ENCODE measurements at regions not wholly inside any gene's neighbourhood (a gene's known extent, or its start where the extent isn't known, plus 50 kb on each side); places are given as distances from the start of the nearest gene placed in this dataset.

DNA sequence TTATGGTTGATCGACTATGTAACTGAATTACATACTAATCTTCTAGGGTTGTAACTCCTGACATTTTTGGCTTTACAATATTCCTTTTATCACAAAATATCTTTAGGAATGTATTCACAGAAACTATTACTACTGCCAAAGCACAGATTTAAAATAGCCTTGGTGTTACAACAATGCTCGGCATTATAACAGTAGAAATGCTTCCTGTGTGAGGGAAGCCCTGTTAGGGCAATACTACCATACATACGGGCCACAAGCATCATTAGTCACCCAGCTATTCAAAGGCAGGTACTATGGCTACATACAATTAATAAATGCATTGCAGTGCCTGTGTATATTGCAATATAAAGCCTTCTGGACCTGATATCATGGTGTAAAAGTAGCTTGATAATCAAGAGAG lies 517.8 kb downstream of the C12orf50 start:
- Mint-ChIP-seq H3K27ac (ENCODE audit: unreplicated experiment) (no peak overlapping the region), H3K27me3 (ENCODE audit: low read depth) (no peaks in the 10 kb centered on the region), H3K9me3 (ENCODE audit: low read depth) (no peaks in the 10 kb centered on the region), H3K36me3 (ENCODE audit: low read depth) (no peaks in the 10 kb centered on the region), H3K4me1 (ENCODE audit: low read depth) (peaks cover 7% of the 10 kb centered on the region), H3K4me3 (ENCODE audit: unreplicated experiment) (no peak overlapping the region)
- TF ChIP-seq, protein P1, sequence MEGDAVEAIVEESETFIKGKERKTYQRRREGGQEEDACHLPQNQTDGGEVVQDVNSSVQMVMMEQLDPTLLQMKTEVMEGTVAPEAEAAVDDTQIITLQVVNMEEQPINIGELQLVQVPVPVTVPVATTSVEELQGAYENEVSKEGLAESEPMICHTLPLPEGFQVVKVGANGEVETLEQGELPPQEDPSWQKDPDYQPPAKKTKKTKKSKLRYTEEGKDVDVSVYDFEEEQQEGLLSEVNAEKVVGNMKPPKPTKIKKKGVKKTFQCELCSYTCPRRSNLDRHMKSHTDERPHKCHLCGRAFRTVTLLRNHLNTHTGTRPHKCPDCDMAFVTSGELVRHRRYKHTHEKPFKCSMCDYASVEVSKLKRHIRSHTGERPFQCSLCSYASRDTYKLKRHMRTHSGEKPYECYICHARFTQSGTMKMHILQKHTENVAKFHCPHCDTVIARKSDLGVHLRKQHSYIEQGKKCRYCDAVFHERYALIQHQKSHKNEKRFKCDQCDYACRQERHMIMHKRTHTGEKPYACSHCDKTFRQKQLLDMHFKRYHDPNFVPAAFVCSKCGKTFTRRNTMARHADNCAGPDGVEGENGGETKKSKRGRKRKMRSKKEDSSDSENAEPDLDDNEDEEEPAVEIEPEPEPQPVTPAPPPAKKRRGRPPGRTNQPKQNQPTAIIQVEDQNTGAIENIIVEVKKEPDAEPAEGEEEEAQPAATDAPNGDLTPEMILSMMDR (IDR thresholded peaks at IDR 0.05) = no peak
- no peak for DNase-seq (ENCODE audit: low spot score)

DNA sequence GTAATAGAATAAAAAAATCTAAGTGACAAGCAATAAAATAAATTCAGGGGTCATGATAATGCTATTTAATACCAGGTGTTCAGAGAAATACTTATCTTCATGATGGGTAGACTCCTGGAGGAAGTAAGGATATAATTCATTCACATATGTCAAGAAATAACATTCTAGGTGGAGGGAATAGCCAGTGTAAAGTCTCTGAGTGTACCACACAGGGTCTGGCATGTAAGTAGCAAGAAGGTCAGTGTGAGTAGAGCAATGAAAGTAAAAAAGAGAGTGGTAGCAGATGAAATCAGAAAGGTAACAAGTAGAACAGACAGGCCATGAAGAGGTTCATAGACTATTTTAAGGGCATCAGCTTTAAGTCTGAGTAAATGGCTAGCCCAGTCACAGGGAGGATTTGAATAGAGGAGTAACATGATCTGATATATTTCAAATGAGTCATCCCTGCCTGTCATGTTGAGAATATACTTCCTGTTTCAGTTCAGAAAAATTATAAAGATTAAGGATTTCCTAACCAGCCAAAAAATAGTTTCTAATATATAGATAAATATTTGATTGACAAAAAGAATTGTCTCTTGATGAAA lies 519.9 kb downstream of the C12orf50 start:
- Mint-ChIP-seq H3K9me3 (ENCODE audit: low read depth) (no peaks in the 10 kb centered on the region), H3K4me3 (ENCODE audit: unreplicated experiment) (no peak overlapping the region), H3K27ac (ENCODE audit: unreplicated experiment) (peak overlapping the region; percentile 88), H3K36me3 (ENCODE audit: low read depth) (no peaks in the 10 kb centered on the region), H3K4me1 (ENCODE audit: low read depth) (peaks cover 7% of the 10 kb centered on the region), H3K27me3 (ENCODE audit: low read depth) (no peaks in the 10 kb centered on the region)
- TF ChIP-seq, protein P1 (IDR thresholded peaks at IDR 0.05) = no peak
- no peak for DNase-seq (ENCODE audit: low spot score)

DNA sequence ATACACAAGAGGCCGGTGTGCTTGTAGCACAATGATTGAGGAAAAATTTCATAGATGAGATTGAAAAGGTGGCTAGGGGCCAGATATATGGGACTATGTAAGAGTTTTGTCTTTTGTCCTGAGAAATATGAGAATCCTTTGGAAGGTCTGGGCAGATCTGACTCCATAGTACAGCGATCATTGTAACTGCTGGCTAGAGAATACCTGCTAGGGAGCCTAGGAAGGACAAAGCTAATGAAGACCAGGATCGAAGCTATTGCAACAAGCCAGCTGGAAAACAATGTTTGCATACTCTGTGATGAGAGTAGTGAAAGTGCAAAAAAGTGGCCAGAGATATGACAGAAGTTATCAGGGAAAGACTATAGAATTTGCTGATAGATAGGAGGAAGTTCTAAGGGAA lies 537.6 kb downstream of the C12orf50 start:
- no peak for DNase-seq (ENCODE audit: low spot score)
- Mint-ChIP-seq H3K9me3 (ENCODE audit: low read depth) (peaks cover 3% of the 10 kb centered on the region), H3K36me3 (ENCODE audit: low read depth) (no peaks in the 10 kb centered on the region), H3K4me3 (ENCODE audit: unreplicated experiment) (no peak overlapping the region), H3K27ac (ENCODE audit: unreplicated experiment) (no peak overlapping the region), H3K4me1 (ENCODE audit: low read depth) (no peaks in the 10 kb centered on the region), H3K27me3 (ENCODE audit: low read depth) (no peaks in the 10 kb centered on the region)
- TF ChIP-seq, protein P1 (IDR thresholded peaks at IDR 0.05) = no peak

DNA sequence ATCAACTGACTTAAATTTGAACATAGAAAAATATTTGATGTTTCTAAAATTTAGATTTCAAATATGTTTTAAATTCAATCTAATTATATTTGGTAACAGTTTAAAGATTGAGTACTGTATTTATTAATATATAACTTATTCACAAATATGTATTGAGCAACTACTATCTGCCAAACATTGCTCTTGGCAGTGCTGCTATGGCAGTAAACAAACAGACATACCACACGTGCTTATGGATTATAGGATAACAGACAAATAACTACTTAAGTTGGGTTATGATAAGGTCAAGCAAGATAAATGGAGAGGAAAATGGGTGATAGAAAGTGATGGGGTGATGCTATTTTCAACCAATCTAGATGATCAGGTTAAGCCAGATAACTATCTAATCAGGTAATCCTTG lies 538.1 kb downstream of the C12orf50 start:
- no peaks in the 10 kb centered on the region for H3K27me3 Mint-ChIP-seq (ENCODE audit: low read depth)
- peaks cover 3% of the 10 kb centered on the region for H3K9me3 Mint-ChIP-seq (ENCODE audit: low read depth)
- H3K27ac Mint-ChIP-seq (ENCODE audit: unreplicated experiment) = no peak overlapping the region
- TF ChIP-seq, protein P1 (IDR thresholded peaks at IDR 0.05) = no peak
- DNase-seq (ENCODE audit: low spot score) = no peak
- no peaks in the 10 kb centered on the region for H3K36me3 Mint-ChIP-seq (ENCODE audit: low read depth)
- H3K4me1 Mint-ChIP-seq (ENCODE audit: low read depth) = no peaks in the 10 kb centered on the region
- H3K4me3 Mint-ChIP-seq (ENCODE audit: unreplicated experiment) = no peak overlapping the region

DNA sequence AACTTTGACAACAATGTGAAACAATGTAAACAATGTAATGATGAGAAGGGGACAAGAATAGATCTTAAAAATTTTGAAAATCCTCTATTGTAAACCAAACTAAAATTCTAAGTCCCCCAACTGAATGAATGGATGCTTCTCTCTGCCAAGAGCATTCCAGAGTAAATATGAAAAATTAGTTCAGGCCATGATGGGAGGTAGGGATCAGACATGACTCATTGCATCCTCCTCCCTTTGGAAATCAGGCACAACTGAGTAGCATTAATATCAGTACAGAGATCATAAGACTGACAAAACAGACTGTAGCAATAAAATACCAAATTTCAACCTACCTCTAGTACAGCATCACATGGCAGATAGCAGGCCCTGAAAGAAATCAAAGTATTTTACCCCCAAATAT lies 559.9 kb downstream of the C12orf50 start:
- Mint-ChIP-seq H3K27ac (ENCODE audit: unreplicated experiment) (no peak overlapping the region), H3K36me3 (ENCODE audit: low read depth) (no peaks in the 10 kb centered on the region), H3K4me1 (ENCODE audit: low read depth) (peaks cover 8% of the 10 kb centered on the region), H3K9me3 (ENCODE audit: low read depth) (peaks cover 5% of the 10 kb centered on the region), H3K4me3 (ENCODE audit: unreplicated experiment) (no peak overlapping the region), H3K27me3 (ENCODE audit: low read depth) (no peaks in the 10 kb centered on the region)
- no peak for DNase-seq (ENCODE audit: low spot score)
- TF ChIP-seq, protein P1 (IDR thresholded peaks at IDR 0.05) = no peak
